ENCODE measurements at regions not wholly inside any gene's neighbourhood (a gene's known extent, or its start where the extent isn't known, plus 50 kb on each side); places are given as distances from the start of the nearest gene placed in this dataset.

DNA sequence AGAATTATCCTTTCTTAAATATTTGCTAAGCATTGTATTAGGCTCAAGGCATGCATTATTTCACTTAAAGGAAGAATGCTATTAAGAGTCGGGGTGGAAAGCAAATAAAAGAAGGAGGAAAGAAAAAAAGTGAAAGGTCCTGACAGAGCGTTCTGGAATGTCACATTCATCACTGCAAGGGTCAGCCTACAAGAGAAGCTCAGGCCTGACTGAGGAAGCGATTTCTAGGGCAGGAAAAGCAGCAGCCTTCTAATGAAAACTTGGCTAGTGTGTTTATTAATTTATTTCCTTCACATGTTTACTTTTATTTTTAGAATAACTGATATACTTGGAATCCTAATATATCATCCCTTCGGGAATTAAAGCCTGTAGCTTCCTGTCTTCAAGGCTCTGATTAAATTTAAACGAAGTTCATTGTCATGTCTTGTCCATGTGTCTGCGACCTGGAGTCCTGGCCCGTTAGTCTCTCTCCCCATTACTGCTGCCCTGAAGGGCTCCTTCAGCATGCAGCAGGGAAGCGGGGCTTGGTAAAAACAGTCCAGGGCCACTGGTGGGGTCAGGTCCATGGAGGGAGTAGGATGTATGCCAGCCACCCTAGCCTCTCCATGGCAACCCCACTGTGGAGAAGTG, 119.2 kb upstream of the CCDC68 start:
- Histone ChIP-seq H3K36me3 (ENCODE audit: control insufficient read depth, insufficient read depth, low read length) (no peaks in the 10 kb centered on the region), H3K27me3 (ENCODE audit: control insufficient read depth, insufficient read depth, low read length) (no peaks in the 10 kb centered on the region), H3K4me3 (ENCODE audit: low read depth, low read length) (no peak overlapping the region)
- TF ChIP-seq CTCF (IDR thresholded peaks at IDR 0.05; ENCODE audit: insufficient read depth, low read length, poor library complexity, severe bottlenecking), result no peak
- DNase-seq (ENCODE audit: low read depth), result no peak

DNA sequence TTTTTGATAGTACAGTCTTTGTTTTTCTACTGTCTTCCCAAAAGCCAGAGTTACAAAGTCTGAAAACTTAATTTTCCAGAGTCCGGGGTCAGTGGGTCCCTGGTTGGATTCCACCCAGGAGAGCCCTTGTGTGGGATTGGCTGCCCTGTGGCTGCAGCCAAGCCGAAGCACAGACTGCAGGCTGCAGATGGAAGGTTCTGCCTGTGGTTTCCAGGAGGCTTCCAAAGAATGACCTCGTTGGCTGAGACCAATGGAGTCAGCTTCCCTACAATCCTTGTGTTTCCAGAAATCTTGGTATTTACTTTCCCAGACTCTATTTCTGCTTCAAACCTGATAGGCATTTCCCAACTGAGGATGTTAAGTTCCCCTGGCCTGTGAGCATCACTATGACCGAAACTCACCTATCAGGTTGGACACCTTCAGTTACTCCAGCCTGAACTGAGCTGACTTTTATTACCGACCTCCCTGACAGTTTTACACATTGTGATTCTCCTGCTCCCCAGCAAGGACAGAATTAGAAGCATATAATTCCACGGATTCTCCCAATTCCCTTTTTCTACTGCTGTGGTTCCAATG, 117.5 kb upstream of the CCDC68 start:
- TF ChIP-seq CTCF (IDR thresholded peaks at IDR 0.05; ENCODE audit: insufficient read depth, low read length, poor library complexity, severe bottlenecking), result no peak
- Histone ChIP-seq H3K27me3 (ENCODE audit: control insufficient read depth, insufficient read depth, low read length) (no peaks in the 10 kb centered on the region), H3K4me3 (ENCODE audit: low read depth, low read length) (no peak overlapping the region), H3K36me3 (ENCODE audit: control insufficient read depth, insufficient read depth, low read length) (no peaks in the 10 kb centered on the region)
- DNase-seq (ENCODE audit: low read depth), result no peak

DNA sequence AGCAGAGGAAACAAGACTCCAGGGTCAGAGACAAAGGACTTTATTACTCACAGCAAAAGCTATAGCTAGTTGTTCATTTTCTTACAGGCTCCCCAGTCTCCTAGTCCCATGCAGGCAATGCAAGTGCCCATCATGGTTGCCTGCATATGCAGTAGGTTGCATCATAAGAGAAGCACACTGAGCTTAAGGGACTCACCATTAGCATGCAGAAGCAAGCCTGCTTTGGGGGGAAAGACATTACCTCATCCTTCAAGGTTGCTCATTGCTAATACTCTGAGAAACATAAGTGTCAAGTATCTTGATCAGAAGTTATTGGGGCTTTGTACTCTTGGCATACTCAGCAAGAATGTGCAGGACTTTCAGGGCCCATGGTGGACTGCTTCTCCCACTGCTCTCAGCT, 114.6 kb upstream of the CCDC68 start:
- no peak for TF ChIP-seq CTCF (IDR thresholded peaks at IDR 0.05; ENCODE audit: insufficient read depth, low read length, poor library complexity, severe bottlenecking)
- Histone ChIP-seq H3K27me3 (ENCODE audit: control insufficient read depth, insufficient read depth, low read length) (no peaks in the 10 kb centered on the region), H3K4me3 (ENCODE audit: low read depth, low read length) (no peak overlapping the region), H3K36me3 (ENCODE audit: control insufficient read depth, insufficient read depth, low read length) (no peaks in the 10 kb centered on the region)
- DNase-seq (ENCODE audit: low read depth), result no peak

DNA sequence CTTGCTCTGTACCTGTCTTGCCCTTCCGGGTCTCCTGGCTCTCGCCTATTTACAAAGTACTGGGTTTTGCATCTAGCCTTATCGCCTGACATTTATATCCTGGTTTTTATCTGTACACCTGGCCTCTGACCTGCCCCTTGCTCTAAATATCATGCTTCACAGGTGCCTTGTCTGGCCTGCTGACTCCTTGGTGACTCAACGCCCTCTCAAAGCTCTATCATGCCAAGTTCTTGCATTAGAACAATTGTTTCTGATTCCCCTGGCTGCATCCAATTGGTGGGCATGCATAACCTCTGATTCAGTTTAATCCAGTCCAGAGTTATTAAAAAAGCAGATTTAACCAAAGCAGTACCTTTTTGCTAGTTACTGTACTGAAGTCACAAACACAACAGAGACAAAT, 113.9 kb upstream of the CCDC68 start:
- Histone ChIP-seq H3K36me3 (ENCODE audit: control insufficient read depth, insufficient read depth, low read length) (no peaks in the 10 kb centered on the region), H3K4me3 (ENCODE audit: low read depth, low read length) (no peak overlapping the region), H3K27me3 (ENCODE audit: control insufficient read depth, insufficient read depth, low read length) (no peaks in the 10 kb centered on the region)
- TF ChIP-seq CTCF (IDR thresholded peaks at IDR 0.05; ENCODE audit: insufficient read depth, low read length, poor library complexity, severe bottlenecking), result no peak
- DNase-seq (ENCODE audit: low read depth), result no peak

- no peak for TF ChIP-seq CTCF (IDR thresholded peaks at IDR 0.05; ENCODE audit: insufficient read depth, low read length, poor library complexity, severe bottlenecking)
- no peak overlapping the region for H3K4me3 ChIP-seq (ENCODE audit: low read depth, low read length)
- no peaks in the 10 kb centered on the region for H3K27me3 ChIP-seq (ENCODE audit: control insufficient read depth, insufficient read depth, low read length)
- no peak for DNase-seq (ENCODE audit: low read depth)
- H3K36me3 ChIP-seq (ENCODE audit: control insufficient read depth, insufficient read depth, low read length), result no peaks in the 10 kb centered on the region
Observed at GRCh38 chr18:55072698-55073097, 113.4 kb upstream of the CCDC68 start.

- DNase-seq (ENCODE audit: low read depth), result no peak
- no peaks in the 10 kb centered on the region for H3K36me3 ChIP-seq (ENCODE audit: control insufficient read depth, insufficient read depth, low read length)
- no peaks in the 10 kb centered on the region for H3K27me3 ChIP-seq (ENCODE audit: control insufficient read depth, insufficient read depth, low read length)
- no peak overlapping the region for H3K4me3 ChIP-seq (ENCODE audit: low read depth, low read length)
- no peak for TF ChIP-seq CTCF (IDR thresholded peaks at IDR 0.05; ENCODE audit: insufficient read depth, low read length, poor library complexity, severe bottlenecking)
Observed at GRCh38 chr18:55072181-55072580, 112.9 kb upstream of the CCDC68 start.
